NB4 (cell line): ENCODE measurements at regions not wholly inside any gene's neighbourhood (a gene's known extent, or its start where the extent isn't known, plus 50 kb on each side); places are given as distances from the start of the nearest gene placed in this dataset.

Source experiments
- CTCF ChIP-seq: IDR thresholded peaks from one replicate; pipeline ENCODE4 v1.5.1; 2012; ENCODE audit warnings: low read depth, low read length
- POLR2A ChIP-seq: IDR thresholded peaks from 2 replicates; pipeline ENCODE4 v1.6.1; 2011; ENCODE audit warnings: mild to moderate bottlenecking; ENCODE audit not compliant: insufficient read length; ENCODE audit errors: extremely low read depth

- no peak for TF ChIP-seq CTCF
- TF ChIP-seq POLR2A, result no peak
Measured at GRCh38 chr3:166201476-166201875, 364.3 kb upstream of the BCHE start.
